Mesenchymal stem cell (in vitro differentiated cells and primary cell): ENCODE measurements at regions not wholly inside any gene's neighbourhood (a gene's known extent, or its start where the extent isn't known, plus 50 kb on each side); places are given as distances from the start of the nearest gene placed in this dataset.

Experiments used
- DNase-seq: peaks from one replicate; pipeline ENCODE4 v3.0.0-alpha.2; 2013
- H2AFZ ChIP-seq: one replicate; pipeline ENCODE4 v1.6.1; 2013; ENCODE audit warnings: low read depth, mild to moderate bottlenecking, control low read depth, inconsistent platforms, low read length, moderate library complexity
- H2AK5ac ChIP-seq: 2 replicates; pipeline ENCODE4 v1.6.1; 2013; ENCODE audit warnings: low read length, moderate library complexity, mild to moderate bottlenecking, inconsistent platforms; ENCODE audit not compliant: severe bottlenecking
- H2BK120ac ChIP-seq: one replicate; pipeline ENCODE4 v1.6.1; 2013; ENCODE audit warnings: low read depth, mild to moderate bottlenecking, inconsistent platforms, low read length, moderate library complexity
- H2BK12ac ChIP-seq, 2 experiments: one replicate each; pipeline ENCODE4 v1.6.1; 2013; ENCODE audit warnings: inconsistent platforms in 2 of 2, low read length in 2 of 2, mild to moderate bottlenecking in 2 of 2, moderate library complexity in 2 of 2, control low read depth in 1 of 2
- H2BK15ac ChIP-seq: one replicate; pipeline ENCODE4 v1.6.1; 2013; ENCODE audit warnings: mild to moderate bottlenecking, low read depth, inconsistent platforms; ENCODE audit not compliant: poor library complexity, severe bottlenecking
- H2BK5ac ChIP-seq: 2 replicates; pipeline ENCODE4 v1.6.1; 2013; ENCODE audit warnings: low read depth, mild to moderate bottlenecking, low read length, control low read depth, inconsistent platforms; ENCODE audit not compliant: poor library complexity, severe bottlenecking
- H3K14ac ChIP-seq, 2 experiments: one replicate each; pipeline ENCODE4 v1.6.1; 2013; ENCODE audit warnings: inconsistent platforms in 2 of 2, low read length in 2 of 2, control low read depth in 1 of 2, mild to moderate bottlenecking in 1 of 2, moderate library complexity in 1 of 2
- H3K18ac ChIP-seq, 2 experiments: one replicate each; pipeline ENCODE4 v1.6.1; 2013; ENCODE audit warnings: inconsistent platforms in 2 of 2, low read length in 2 of 2, control low read depth in 1 of 2, low read depth in 1 of 2, mild to moderate bottlenecking in 1 of 2
- H3K23ac ChIP-seq, 2 experiments: one replicate each; pipeline ENCODE4 v1.6.1; 2013; ENCODE audit warnings: inconsistent platforms in 2 of 2, low read length in 2 of 2, mild to moderate bottlenecking in 2 of 2, moderate library complexity in 2 of 2, control low read depth in 1 of 2
- H3K27ac ChIP-seq: 2 replicates; pipeline ENCODE4 v1.5.1; 2013; ENCODE audit warnings: mild to moderate bottlenecking, moderate library complexity, low read length, control low read depth, inconsistent platforms; ENCODE audit not compliant: poor library complexity, severe bottlenecking
- H3K27me3 ChIP-seq, 2 experiments: 2 replicates each; pipeline versions ENCODE4 v1.6.1 to v1.7.0; 2013; ENCODE audit warnings: low read length in 2 of 2, mild to moderate bottlenecking in 2 of 2, moderate library complexity in 2 of 2, control low read depth in 1 of 2, inconsistent platforms in 1 of 2; ENCODE audit not compliant: control insufficient read depth in 1 of 2, insufficient read depth in 1 of 2
- H3K36me3 ChIP-seq, 2 experiments: 2 replicates each; pipeline versions ENCODE4 v1.6.1 to v1.7.0; 2013; ENCODE audit warnings: low read length in 2 of 2, control low read depth in 1 of 2, inconsistent platforms in 1 of 2, low read depth in 1 of 2, mild to moderate bottlenecking in 1 of 2; ENCODE audit not compliant: insufficient read depth in 2 of 2, control insufficient read depth in 1 of 2
- H3K4ac ChIP-seq, 2 experiments: one replicate each; pipeline ENCODE4 v1.6.1; 2013; ENCODE audit warnings: inconsistent platforms in 2 of 2, low read length in 2 of 2, mild to moderate bottlenecking in 2 of 2, moderate library complexity in 2 of 2, control low read depth in 1 of 2, low read depth in 1 of 2
- H3K4me1 ChIP-seq: 2 replicates; pipeline ENCODE4 v1.6.1; 2013; ENCODE audit warnings: low read depth, low read length, control low read depth; ENCODE audit not compliant: control insufficient read depth, insufficient read depth
- H3K4me2 ChIP-seq: 2 replicates; pipeline ENCODE4 v1.6.1; 2013; ENCODE audit warnings: low read length, mild to moderate bottlenecking, inconsistent platforms; ENCODE audit not compliant: poor library complexity, severe bottlenecking
- H3K4me3 ChIP-seq, 2 experiments: 2 replicates each; pipeline versions ENCODE4 v1.5.1 to v1.7.0; 2013; ENCODE audit warnings: low read length in 2 of 2, mild to moderate bottlenecking in 2 of 2, control low read depth in 1 of 2, low read depth in 1 of 2; ENCODE audit not compliant: insufficient read depth in 1 of 2
- H3K79me1 ChIP-seq: replicated peaks from 2 replicates; pipeline ENCODE4 v1.6.1; 2013; ENCODE audit warnings: mild to moderate bottlenecking, control low read depth, low read length, inconsistent platforms; ENCODE audit not compliant: poor library complexity, severe bottlenecking
- H3K9ac ChIP-seq: 2 replicates; pipeline ENCODE4 v1.7.0; 2013; ENCODE audit warnings: mild to moderate bottlenecking, low read length, moderate library complexity
- H3K9me3 ChIP-seq: 2 replicates; pipeline ENCODE4 v1.7.0; 2013; ENCODE audit warnings: mild to moderate bottlenecking, low read length; ENCODE audit not compliant: control insufficient read depth
- H4K8ac ChIP-seq: one replicate; pipeline ENCODE4 v1.6.1; 2013; ENCODE audit warnings: inconsistent platforms, mild to moderate bottlenecking, low read length, moderate library complexity
- H4K91ac ChIP-seq: one replicate; pipeline ENCODE4 v1.6.1; 2013; ENCODE audit warnings: mild to moderate bottlenecking, low read length, inconsistent platforms
- WGBS: methylation state at CpG from one replicate; pipeline ENCODE4 v1.1.7; 2013; ENCODE audit warnings: mixed read lengths; 5-methylcytosine and 5-hydroxymethylcytosine counted together

GRCh38 chr2:104598636-104599035 is 255.3 kb upstream of the POU3F3 start:
- WGBS, result 91% methylated on average over 3 of the region's 6 CpGs

GRCh38 chr2:104599787-104600510 is 254.0 kb upstream of the POU3F3 start:
- WGBS, result 74% methylated on average over 2 of the region's 2 CpGs
- H4K91ac ChIP-seq, result no peak overlapping the region
- no peak overlapping the region for H3K23ac ChIP-seq
- H3K27me3 ChIP-seq, result no peaks in the 10 kb centered on the region
- peaks cover 13% of the 10 kb centered on the region for H3K9me3 ChIP-seq
- no peaks in the 10 kb centered on the region for H3K36me3 ChIP-seq
- H2AK5ac ChIP-seq, result no peak overlapping the region
- H3K4me2 ChIP-seq, result no peak overlapping the region
- no peak overlapping the region for H2BK15ac ChIP-seq
- H3K18ac ChIP-seq, result no peak overlapping the region
- DNase-seq, result no peak
- no peak overlapping the region for H2AFZ ChIP-seq
- no peak overlapping the region for H2BK12ac ChIP-seq
- H3K4me1 ChIP-seq, result no peaks in the 10 kb centered on the region
- no peak overlapping the region for H2BK5ac ChIP-seq
- no peak overlapping the region for H3K4ac ChIP-seq
- H2BK120ac ChIP-seq, result no peak overlapping the region
- no peaks in the 10 kb centered on the region for H3K79me1 ChIP-seq
- no peak overlapping the region for H3K14ac ChIP-seq
- H3K4me3 ChIP-seq, result no peak overlapping the region
- H3K27ac ChIP-seq, result peak overlapping the region; percentile 38
- no peak overlapping the region for H3K9ac ChIP-seq
- no peak overlapping the region for H4K8ac ChIP-seq

More at GRCh38 chr2:104598636-104599035, 255.3 kb upstream of the POU3F3 start:
- H2BK12ac ChIP-seq, result no peak overlapping the region
- no peak overlapping the region for H2BK5ac ChIP-seq
- H4K8ac ChIP-seq, result no peak overlapping the region
- no peak overlapping the region for H2BK15ac ChIP-seq
- H3K4me3 ChIP-seq, result no peak overlapping the region
- H3K4me2 ChIP-seq, result no peak overlapping the region
- H3K18ac ChIP-seq, result no peak overlapping the region
- peaks cover 9% of the 10 kb centered on the region for H3K9me3 ChIP-seq
- no peak overlapping the region for H4K91ac ChIP-seq
- H3K14ac ChIP-seq, result no peak overlapping the region
- no peak overlapping the region for H2AK5ac ChIP-seq
- no peaks in the 10 kb centered on the region for H3K36me3 ChIP-seq
- no peak overlapping the region for H3K9ac ChIP-seq
- H2AFZ ChIP-seq, result no peak overlapping the region
- H2BK120ac ChIP-seq, result no peak overlapping the region
- H3K23ac ChIP-seq, result no peak overlapping the region
- no peaks in the 10 kb centered on the region for H3K4me1 ChIP-seq
- H3K4ac ChIP-seq, result no peak overlapping the region
- H3K27ac ChIP-seq, result no peak overlapping the region
- no peaks in the 10 kb centered on the region for H3K27me3 ChIP-seq
- DNase-seq, result no peak
- no peaks in the 10 kb centered on the region for H3K79me1 ChIP-seq

- H3K27me3 ChIP-seq, result no peaks in the 10 kb centered on the region
- peaks cover 16% of the 10 kb centered on the region for H3K9me3 ChIP-seq
- H3K14ac ChIP-seq, result no peak overlapping the region
- no peak overlapping the region for H3K18ac ChIP-seq
- DNase-seq, result no peak
- no peak overlapping the region for H2AFZ ChIP-seq
- H3K79me1 ChIP-seq, result no peaks in the 10 kb centered on the region
- H2BK15ac ChIP-seq, result no peak overlapping the region
- no peak overlapping the region for H3K4me3 ChIP-seq
- no peak overlapping the region for H3K23ac ChIP-seq
- no peaks in the 10 kb centered on the region for H3K36me3 ChIP-seq
- H3K4me2 ChIP-seq, result no peak overlapping the region
- no peak overlapping the region for H4K8ac ChIP-seq
- H2BK5ac ChIP-seq, result no peak overlapping the region
- 100% methylated on average over 1 of the region's 1 CpG for WGBS
- no peak overlapping the region for H4K91ac ChIP-seq
- H2AK5ac ChIP-seq, result no peak overlapping the region
- H3K4me1 ChIP-seq, result no peaks in the 10 kb centered on the region
- no peak overlapping the region for H3K27ac ChIP-seq
- H2BK12ac ChIP-seq, result no peak overlapping the region
- H2BK120ac ChIP-seq, result no peak overlapping the region
- H3K4ac ChIP-seq, result no peak overlapping the region
- no peak overlapping the region for H3K9ac ChIP-seq
Measured at GRCh38 chr2:104606056-104606455, 247.9 kb upstream of the POU3F3 start.

- Histone ChIP-seq H2AK5ac (no peak overlapping the region), H3K27me3 (no peaks in the 10 kb centered on the region), H3K14ac (no peak overlapping the region), H2AFZ (no peak overlapping the region), H3K9ac (no peak overlapping the region), H4K91ac (no peak overlapping the region), H3K4me2 (no peak overlapping the region), H2BK12ac (no peak overlapping the region), H3K4me3 (no peak overlapping the region), H3K79me1 (no peaks in the 10 kb centered on the region), H3K23ac (no peak overlapping the region), H3K27ac (no peak overlapping the region), H3K18ac (no peak overlapping the region), H3K4me1 (no peaks in the 10 kb centered on the region), H3K9me3 (no peaks in the 10 kb centered on the region), H2BK5ac (no peak overlapping the region), H2BK120ac (no peak overlapping the region), H3K4ac (no peak overlapping the region), H4K8ac (no peak overlapping the region), H2BK15ac (no peak overlapping the region), H3K36me3 (no peaks in the 10 kb centered on the region)
- WGBS, result 91% methylated on average over 3 of the region's 3 CpGs
- DNase-seq, result no peak
Measured at GRCh38 chr2:104616856-104617255, 237.1 kb upstream of the POU3F3 start.
